ENCODE measurements at regions not wholly inside any gene's neighbourhood (a gene's known extent, or its start where the extent isn't known, plus 50 kb on each side); places are given as distances from the start of the nearest gene placed in this dataset.

DNA sequence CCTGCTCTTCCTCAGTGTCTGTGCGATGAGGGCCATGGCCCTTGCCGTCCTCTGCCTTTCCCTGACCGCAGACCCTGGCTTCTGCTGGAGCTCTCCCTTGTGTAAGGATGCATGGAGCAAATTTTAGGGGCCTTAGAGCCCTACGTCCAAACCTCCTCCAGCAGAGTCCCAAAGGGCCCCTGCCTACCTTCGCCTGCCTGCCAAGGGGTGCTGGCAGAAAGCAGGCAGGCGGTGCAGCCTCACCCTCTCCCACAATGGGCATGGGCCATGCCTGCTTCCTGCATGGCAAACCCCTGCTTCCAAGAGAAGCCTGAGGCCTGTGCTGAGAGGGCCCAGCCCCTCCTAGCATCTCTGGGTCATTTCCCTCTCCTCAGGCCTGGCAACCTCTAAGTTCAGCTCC, 71.3 kb upstream of the FGF3 start:
- TF ChIP-seq, protein P1, sequence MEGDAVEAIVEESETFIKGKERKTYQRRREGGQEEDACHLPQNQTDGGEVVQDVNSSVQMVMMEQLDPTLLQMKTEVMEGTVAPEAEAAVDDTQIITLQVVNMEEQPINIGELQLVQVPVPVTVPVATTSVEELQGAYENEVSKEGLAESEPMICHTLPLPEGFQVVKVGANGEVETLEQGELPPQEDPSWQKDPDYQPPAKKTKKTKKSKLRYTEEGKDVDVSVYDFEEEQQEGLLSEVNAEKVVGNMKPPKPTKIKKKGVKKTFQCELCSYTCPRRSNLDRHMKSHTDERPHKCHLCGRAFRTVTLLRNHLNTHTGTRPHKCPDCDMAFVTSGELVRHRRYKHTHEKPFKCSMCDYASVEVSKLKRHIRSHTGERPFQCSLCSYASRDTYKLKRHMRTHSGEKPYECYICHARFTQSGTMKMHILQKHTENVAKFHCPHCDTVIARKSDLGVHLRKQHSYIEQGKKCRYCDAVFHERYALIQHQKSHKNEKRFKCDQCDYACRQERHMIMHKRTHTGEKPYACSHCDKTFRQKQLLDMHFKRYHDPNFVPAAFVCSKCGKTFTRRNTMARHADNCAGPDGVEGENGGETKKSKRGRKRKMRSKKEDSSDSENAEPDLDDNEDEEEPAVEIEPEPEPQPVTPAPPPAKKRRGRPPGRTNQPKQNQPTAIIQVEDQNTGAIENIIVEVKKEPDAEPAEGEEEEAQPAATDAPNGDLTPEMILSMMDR (conservative IDR thresholded peaks at IDR 0.05 in 1 of 2, IDR thresholded peaks at IDR 0.05 in 1 of 2; ENCODE audit: extremely low read depth in 1 of 2, insufficient read depth in 1 of 2, low read depth in 1 of 2, low read length in 2 of 2): no peak
- TF ChIP-seq EZH2 (IDR thresholded peaks at IDR 0.05; ENCODE audit: borderline replicate concordance, low read length): no peak

All from mammary epithelial cell (primary cell).